ENCODE measurements at regions not wholly inside any gene's neighbourhood (a gene's known extent, or its start where the extent isn't known, plus 50 kb on each side); places are given as distances from the start of the nearest gene placed in this dataset.

GRCh38 chr1:230591678-230592077 lies 50.6 kb upstream of the COG2 start:
- Histone ChIP-seq H3K36me3 (replicated peaks; ENCODE audit: low read depth, low read length) (no peaks in the 10 kb centered on the region), H2AFZ (ENCODE audit: low read depth, low read length) (no peak overlapping the region), H3K4me3 (ENCODE audit: low read length) (no peak overlapping the region)

GRCh38 chr1:230589951-230590350 lies 52.3 kb upstream of the COG2 start:
- H3K79me2 ChIP-seq (ENCODE audit: low read length), result no peaks in the 10 kb centered on the region
- no peak overlapping the region for H3K4me3 ChIP-seq (ENCODE audit: low read length)
- no peak overlapping the region for H3K4me2 ChIP-seq (ENCODE audit: low read length)
- no peaks in the 10 kb centered on the region for H3K9me3 ChIP-seq (ENCODE audit: insufficient read depth, low read length)
- no peaks in the 10 kb centered on the region for H3K4me1 ChIP-seq (ENCODE audit: low read length)
- H3K27me3 ChIP-seq (ENCODE audit: low read depth, low read length), result peaks cover 36% of the 10 kb centered on the region
- no peaks in the 10 kb centered on the region for H3K36me3 ChIP-seq (replicated peaks; ENCODE audit: low read depth, low read length)
- no peak overlapping the region for H3K9ac ChIP-seq (ENCODE audit: low read length)
- no peak overlapping the region for H3K27ac ChIP-seq (ENCODE audit: low read length)
- no peaks in the 10 kb centered on the region for H4K20me1 ChIP-seq (ENCODE audit: insufficient read depth, low read length)
- TF ChIP-seq CTCF (IDR thresholded peaks at IDR 0.05; ENCODE audit: low read depth, low read length), result no peak
- TF ChIP-seq EZH2phosphoT487 (IDR thresholded peaks at IDR 0.05; ENCODE audit: low read depth), result no peak
- H2AFZ ChIP-seq (ENCODE audit: low read depth, low read length), result no peak overlapping the region

More at GRCh38 chr1:230591678-230592077, 50.6 kb upstream of the COG2 start:
- Histone ChIP-seq H3K9me3 (ENCODE audit: insufficient read depth, low read length) (no peaks in the 10 kb centered on the region), H3K79me2 (ENCODE audit: low read length) (no peaks in the 10 kb centered on the region), H3K27ac (ENCODE audit: low read length) (no peak overlapping the region), H3K27me3 (ENCODE audit: low read depth, low read length) (peaks cover 42% of the 10 kb centered on the region), H3K4me2 (ENCODE audit: low read length) (no peak overlapping the region), H3K9ac (ENCODE audit: low read length) (no peak overlapping the region), H3K4me1 (ENCODE audit: low read length) (no peaks in the 10 kb centered on the region), H4K20me1 (ENCODE audit: insufficient read depth, low read length) (no peaks in the 10 kb centered on the region)
- TF ChIP-seq EZH2phosphoT487 (IDR thresholded peaks at IDR 0.05; ENCODE audit: low read depth), result no peak
- no peak for TF ChIP-seq CTCF (IDR thresholded peaks at IDR 0.05; ENCODE audit: low read depth, low read length)

- Histone ChIP-seq H2AFZ (ENCODE audit: low read depth, low read length) (no peak overlapping the region), H3K4me2 (ENCODE audit: low read length) (no peak overlapping the region), H3K4me1 (ENCODE audit: low read length) (no peaks in the 10 kb centered on the region), H3K79me2 (ENCODE audit: low read length) (no peaks in the 10 kb centered on the region), H3K4me3 (ENCODE audit: low read length) (no peak overlapping the region), H3K9ac (ENCODE audit: low read length) (no peak overlapping the region), H3K27me3 (ENCODE audit: low read depth, low read length) (peaks cover 28% of the 10 kb centered on the region), H3K9me3 (ENCODE audit: insufficient read depth, low read length) (no peaks in the 10 kb centered on the region), H3K36me3 (replicated peaks; ENCODE audit: low read depth, low read length) (no peaks in the 10 kb centered on the region), H3K27ac (ENCODE audit: low read length) (no peak overlapping the region), H4K20me1 (ENCODE audit: insufficient read depth, low read length) (no peaks in the 10 kb centered on the region)
- TF ChIP-seq CTCF (IDR thresholded peaks at IDR 0.05; ENCODE audit: low read depth, low read length) (no peak), EZH2phosphoT487 (IDR thresholded peaks at IDR 0.05; ENCODE audit: low read depth) (no peak)
Measured at GRCh38 chr1:230588323-230588746, 53.9 kb upstream of the COG2 start.

- H3K36me3 ChIP-seq (replicated peaks; ENCODE audit: low read depth, low read length), result no peaks in the 10 kb centered on the region
- no peak overlapping the region for H2AFZ ChIP-seq (ENCODE audit: low read depth, low read length)
- no peak overlapping the region for H3K9ac ChIP-seq (ENCODE audit: low read length)
- no peaks in the 10 kb centered on the region for H3K4me1 ChIP-seq (ENCODE audit: low read length)
- no peaks in the 10 kb centered on the region for H3K79me2 ChIP-seq (ENCODE audit: low read length)
- no peaks in the 10 kb centered on the region for H3K9me3 ChIP-seq (ENCODE audit: insufficient read depth, low read length)
- peaks cover 17% of the 10 kb centered on the region for H3K27me3 ChIP-seq (ENCODE audit: low read depth, low read length)
- TF ChIP-seq CTCF (IDR thresholded peaks at IDR 0.05; ENCODE audit: low read depth, low read length), result no peak
- no peak overlapping the region for H3K27ac ChIP-seq (ENCODE audit: low read length)
- no peak overlapping the region for H3K4me2 ChIP-seq (ENCODE audit: low read length)
- H4K20me1 ChIP-seq (ENCODE audit: insufficient read depth, low read length), result no peaks in the 10 kb centered on the region
- no peak overlapping the region for H3K4me3 ChIP-seq (ENCODE audit: low read length)
Measured at GRCh38 chr1:230587061-230587460, 55.2 kb upstream of the COG2 start.

All from OCI-LY3 (cell line).